Heart left ventricle (tissue), 13 donors: ENCODE measurements at regions not wholly inside any gene's neighbourhood (a gene's known extent, or its start where the extent isn't known, plus 50 kb on each side); places are given as distances from the start of the nearest gene placed in this dataset.

Source experiments
- POLR2A ChIP-seq, 2 donors: fragments of 450-650 bp; IDR thresholded peaks; one replicate each; pipeline ENCODE4 v1.6.1; 2017; ENCODE audit warnings: antibody characterized with exemption in 2 of 2, mild to moderate bottlenecking in 2 of 2, moderate library complexity in 2 of 2
- TF ChIP-seq, protein P1 (sequence below), 12 donors: fragments of 200-600 bp; sonication (generic) in 4 of 12; IDR thresholded peaks; one replicate each; pipeline versions ENCODE4 v1.5.0 to v1.8.0; 2018 to 2022; ENCODE audit warnings: antibody characterized with exemption in 12 of 12, mild to moderate bottlenecking in 5 of 12
- donor health status: ischemic (EF 13 %, LVEDD 7.1; RV severe dilation, severe dysfunction).
- donor health status: DM: no; HTN: yes; CAD: no.
- donor health status: DM: no; HTN: no; CAD: no.
- donor health status: ischemic (EF 25% LVEDD 6.9; RV normal size, moderate dysfunction).
- donor health status: ischemic (EF 25% LVEDD 5.7; RV mildly dilated, moderate dysfunction).
- donor health status: ischemic (EF 35%, LVEDD 5.7; RV mildly dilated, moderate dysfunction).
- donor health status: nonischemic (EF 11% LVEDD 7.7; RV severe dilation, severe dysfunction).
- donor health status: DM: yes; HTN: yes; CAD: no.
- donor health status: PGD.
- donor health status: ischemic (EF 29% LVEDD 5.4; RV normal size, mild dysfunction).
- donor health status: nonischemic (EF 23%, LVEDD 6.1; RV moderate dilation, normal function).

DNA sequence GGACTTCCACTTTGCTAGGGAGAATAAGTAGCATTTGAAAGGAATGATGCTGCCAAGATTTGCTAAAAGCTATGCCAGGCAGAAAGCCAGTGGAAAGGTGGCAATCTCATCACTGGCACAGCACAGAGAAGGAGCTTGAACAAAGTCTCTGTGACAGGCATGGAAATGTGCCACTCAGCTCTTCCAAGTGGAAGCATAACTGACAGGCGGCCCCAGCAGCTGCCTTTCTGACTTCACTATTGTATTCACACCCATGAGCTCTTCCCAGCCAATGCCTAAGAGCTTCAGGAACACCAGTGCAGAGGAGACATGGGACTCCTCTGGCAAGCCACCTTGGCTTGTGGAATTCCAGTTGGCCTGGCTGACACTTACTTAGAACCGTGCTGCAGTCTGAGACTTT lies 134.6 kb upstream of the REG3G start:
- TF ChIP-seq, protein P1, sequence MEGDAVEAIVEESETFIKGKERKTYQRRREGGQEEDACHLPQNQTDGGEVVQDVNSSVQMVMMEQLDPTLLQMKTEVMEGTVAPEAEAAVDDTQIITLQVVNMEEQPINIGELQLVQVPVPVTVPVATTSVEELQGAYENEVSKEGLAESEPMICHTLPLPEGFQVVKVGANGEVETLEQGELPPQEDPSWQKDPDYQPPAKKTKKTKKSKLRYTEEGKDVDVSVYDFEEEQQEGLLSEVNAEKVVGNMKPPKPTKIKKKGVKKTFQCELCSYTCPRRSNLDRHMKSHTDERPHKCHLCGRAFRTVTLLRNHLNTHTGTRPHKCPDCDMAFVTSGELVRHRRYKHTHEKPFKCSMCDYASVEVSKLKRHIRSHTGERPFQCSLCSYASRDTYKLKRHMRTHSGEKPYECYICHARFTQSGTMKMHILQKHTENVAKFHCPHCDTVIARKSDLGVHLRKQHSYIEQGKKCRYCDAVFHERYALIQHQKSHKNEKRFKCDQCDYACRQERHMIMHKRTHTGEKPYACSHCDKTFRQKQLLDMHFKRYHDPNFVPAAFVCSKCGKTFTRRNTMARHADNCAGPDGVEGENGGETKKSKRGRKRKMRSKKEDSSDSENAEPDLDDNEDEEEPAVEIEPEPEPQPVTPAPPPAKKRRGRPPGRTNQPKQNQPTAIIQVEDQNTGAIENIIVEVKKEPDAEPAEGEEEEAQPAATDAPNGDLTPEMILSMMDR (IDR thresholded peaks at IDR 0.05): no peak
- TF ChIP-seq POLR2A (IDR thresholded peaks at IDR 0.05): no peak
